GM18951 (cell line): ENCODE measurements at regions not wholly inside any gene's neighbourhood (a gene's known extent, or its start where the extent isn't known, plus 50 kb on each side); places are given as distances from the start of the nearest gene placed in this dataset.
"Not testable (repeated sequence)": the region's sequence is repeated elsewhere in the genome, so short reads cannot be mapped to it uniquely, and the experiment has no call there.

Experiments
- POLR2A ChIP-seq: IDR thresholded peaks from 4 replicates; pipeline ENCODE4 v1.6.1; 2011; ENCODE audit warnings: mild to moderate bottlenecking; ENCODE audit not compliant: insufficient read length, insufficient read depth; ENCODE audit errors: extremely low read depth
- in situ Hi-C: fragments of 300-500 bp; cut with MboI; formaldehyde crosslinking; loops from one replicate; pipeline ENCODE4 v1.12.0; 2022; ENCODE audit warnings: low sequenced_read_pairs, mixed read lengths, inconsistent platforms; ENCODE audit not compliant: unreplicated experiment

DNA sequence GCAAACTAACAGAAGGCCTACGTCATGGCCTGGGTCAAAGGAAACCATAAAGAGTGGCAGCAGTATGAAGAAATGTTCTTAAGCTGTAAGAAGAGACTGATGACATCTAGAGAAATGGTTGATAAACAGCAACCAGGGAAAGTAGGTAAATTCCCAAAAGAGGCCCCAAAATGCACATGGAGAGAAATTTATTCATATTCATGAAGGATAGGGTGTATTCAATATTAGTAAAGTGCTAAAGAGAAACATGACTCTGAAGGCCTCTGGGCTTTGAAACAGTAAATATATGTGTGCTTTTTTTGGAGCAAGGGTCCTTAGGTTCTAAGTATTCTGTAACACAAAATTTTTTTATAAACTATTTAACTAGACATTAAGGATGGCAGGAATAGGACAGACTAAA lies 149.7 kb upstream of the GRIA1 start:
- in situ Hi-C loops = no loop called here
- no peak for TF ChIP-seq POLR2A

DNA sequence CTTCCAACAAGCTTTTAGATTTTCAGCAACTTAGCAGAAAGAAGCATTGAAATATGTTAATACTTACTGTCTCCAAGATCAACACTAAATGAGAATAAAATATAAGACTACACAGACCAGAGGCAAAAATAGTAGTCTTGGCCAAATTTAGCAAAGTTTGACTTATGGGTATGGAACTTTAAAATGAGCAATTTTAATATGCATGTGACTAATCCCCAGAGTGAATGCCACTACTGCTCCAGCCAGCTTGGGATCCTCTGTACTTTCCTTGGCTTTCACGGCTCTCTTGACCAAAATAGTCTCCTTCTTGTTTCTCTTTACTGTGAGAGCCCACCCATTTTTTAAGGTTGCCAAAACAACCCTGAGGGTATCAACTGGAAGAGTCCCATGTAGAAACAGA lies 148.0 kb upstream of the GRIA1 start:
- no peak for TF ChIP-seq POLR2A
- in situ Hi-C loops = no loop called here

DNA sequence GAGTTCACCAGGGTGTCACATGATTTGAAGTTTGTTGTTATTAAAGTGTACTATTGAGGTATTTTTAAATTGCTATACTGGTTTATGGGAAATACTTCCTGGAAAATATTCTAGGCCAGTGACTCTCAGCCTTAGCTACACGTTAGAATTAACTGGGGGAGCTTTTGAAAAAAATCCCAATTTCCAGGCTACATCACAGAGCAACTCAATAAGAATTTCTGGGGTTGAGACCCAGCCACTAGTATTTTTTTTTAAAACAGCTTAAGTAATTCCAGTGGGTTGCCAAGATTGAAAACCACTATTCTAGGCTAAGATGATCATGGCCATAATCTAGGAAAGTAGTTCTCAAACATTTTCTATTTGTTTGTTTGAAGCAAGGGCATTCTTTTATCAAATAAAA lies 142.9 kb upstream of the GRIA1 start:
- no peak for TF ChIP-seq POLR2A

DNA sequence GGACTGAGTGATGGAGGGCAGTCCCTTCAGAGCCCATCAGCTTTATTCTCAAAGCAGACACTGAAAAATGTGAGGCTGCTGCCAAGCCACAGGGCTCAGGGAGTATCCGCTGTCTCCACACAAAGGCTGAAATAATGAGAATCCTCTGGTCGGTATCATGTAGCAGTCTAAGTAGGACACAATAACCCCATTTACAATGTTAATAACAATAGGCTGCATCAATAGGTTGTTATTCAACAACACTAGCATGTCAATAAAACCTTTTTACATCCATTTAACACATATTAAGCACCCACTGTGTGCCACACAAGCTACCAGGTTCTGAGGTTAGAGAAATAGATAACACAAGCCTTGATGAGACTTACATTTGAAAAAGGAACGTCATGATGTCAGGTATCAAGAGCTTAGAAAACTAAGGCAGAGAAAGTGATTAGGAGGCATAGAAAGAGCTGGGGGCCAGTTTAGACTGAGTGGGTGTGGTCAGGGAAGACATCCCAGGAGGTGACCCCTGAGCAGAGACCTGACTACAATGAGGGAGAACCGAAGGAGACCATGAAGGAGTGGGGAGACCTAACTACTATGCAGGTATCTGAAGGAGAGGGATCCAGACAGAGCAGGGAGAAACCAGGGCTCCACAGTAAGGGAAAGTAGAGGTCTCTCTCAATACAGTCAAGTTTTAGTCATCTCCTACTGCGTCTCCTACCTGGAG lies 140.1 kb upstream of the GRIA1 start:
- TF ChIP-seq POLR2A = no peak
- in situ Hi-C loops = no loop called here

More for the DNA sequence above, 142.9 kb upstream of the GRIA1 start:
- in situ Hi-C loops = no loop called here

DNA sequence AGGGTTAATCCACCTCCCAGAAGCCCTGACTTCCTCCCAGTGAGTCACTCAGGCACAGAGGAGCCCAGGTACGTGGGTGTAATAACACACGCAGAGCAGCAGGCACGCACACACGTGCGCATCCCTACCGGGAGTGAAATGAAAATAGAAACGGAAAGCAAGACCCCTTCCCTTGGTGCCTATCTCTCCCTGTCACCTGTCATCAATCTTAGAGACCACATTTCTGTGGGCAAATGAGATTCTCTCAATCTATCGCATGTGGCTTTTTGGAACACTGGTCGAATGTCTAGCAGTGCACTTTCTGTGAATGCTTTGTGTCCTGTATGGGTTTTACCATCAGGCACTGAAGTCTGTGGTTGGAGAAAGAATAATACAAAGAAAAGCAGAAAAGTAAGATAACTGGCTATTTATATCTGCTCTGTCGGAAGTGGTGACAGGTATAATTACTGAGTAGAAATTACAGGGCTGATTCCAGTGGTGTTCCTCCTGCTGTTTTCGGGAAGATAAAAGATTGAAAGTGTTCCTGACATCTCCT lies 137.7 kb upstream of the GRIA1 start:
- in situ Hi-C loops = no loop called here
- TF ChIP-seq POLR2A = no peak

DNA sequence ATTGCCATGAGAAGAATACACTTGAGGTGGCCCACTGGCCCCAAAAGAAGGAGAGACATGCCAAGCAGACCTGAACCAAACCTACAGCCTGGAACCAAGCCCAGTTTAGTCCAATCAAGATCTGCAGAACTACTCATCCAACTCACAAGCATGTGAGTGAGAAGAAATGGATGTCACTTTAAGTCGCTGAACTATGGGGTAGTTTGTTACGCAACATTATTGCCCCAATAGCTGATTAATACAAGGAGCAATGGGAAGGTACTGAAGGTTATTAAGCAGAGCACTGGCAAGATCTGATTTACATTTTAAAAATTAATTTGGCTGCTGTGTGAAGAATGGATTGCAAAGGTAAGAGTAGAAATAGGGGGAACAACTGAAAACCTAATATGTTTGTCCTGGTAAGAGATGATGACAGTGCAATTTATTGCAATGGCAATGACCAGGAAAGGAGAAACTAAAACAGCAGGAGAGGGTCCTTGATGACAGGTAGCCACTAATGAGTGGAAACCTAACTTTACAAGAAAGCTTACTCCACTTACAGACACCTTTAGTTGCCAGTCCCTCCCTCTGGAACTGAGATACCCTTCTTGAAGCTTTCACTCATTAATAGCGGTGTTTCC lies 132.9 kb upstream of the GRIA1 start:
- no peak for TF ChIP-seq POLR2A
- in situ Hi-C loops = no loop called here

DNA sequence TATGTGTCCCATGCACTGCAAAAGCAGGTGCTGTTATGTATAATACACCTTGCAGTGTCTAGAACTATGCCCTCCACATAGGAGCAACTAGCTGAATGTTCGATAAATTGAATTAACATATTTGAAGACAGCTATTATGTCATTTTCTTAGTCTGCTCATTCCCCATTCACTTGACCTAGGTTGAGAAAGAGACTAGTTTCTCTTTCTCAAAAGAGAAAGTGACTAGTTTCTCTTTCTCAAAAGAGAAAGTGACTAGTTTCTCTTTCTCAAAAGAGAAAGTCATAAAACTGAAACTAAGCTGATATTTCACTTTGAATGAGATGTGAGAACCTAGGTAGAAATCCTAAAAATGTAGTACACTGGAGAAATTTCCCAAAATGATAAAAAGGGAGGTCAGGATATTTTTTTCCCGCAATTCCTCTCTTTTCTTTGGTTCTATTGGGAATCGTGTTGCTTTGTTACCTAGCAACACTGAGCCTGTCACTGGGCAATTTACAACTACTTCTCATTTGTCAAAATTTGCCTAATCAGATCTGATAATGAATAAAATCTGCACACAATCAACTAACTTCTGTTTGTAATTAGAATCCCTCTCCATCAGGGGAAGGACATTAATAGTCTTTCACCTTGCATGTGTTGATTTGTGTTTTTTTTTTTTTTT lies 132.0 kb upstream of the GRIA1 start:
- no peak for TF ChIP-seq POLR2A
- in situ Hi-C loops = no loop called here

DNA sequence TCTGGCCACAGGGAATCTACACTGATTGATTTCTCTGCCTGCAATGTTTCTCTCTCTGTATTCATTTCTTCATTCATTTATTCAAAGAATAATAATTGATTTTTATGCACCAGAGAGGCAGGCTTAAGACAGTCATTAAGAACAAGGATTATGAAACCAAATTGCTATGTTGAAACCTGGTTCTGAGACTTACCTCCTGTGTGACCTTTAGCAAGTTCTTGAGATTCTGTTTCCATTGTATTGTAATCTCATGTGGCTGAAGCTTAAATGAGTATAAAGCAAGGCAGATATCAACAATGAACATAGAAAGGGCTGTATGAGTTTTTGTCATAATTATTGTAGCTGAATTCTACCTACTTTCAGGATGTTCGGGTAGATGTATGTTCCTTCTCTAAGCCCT lies 129.6 kb upstream of the GRIA1 start:
- no peak for TF ChIP-seq POLR2A
- in situ Hi-C loops = no loop called here

DNA sequence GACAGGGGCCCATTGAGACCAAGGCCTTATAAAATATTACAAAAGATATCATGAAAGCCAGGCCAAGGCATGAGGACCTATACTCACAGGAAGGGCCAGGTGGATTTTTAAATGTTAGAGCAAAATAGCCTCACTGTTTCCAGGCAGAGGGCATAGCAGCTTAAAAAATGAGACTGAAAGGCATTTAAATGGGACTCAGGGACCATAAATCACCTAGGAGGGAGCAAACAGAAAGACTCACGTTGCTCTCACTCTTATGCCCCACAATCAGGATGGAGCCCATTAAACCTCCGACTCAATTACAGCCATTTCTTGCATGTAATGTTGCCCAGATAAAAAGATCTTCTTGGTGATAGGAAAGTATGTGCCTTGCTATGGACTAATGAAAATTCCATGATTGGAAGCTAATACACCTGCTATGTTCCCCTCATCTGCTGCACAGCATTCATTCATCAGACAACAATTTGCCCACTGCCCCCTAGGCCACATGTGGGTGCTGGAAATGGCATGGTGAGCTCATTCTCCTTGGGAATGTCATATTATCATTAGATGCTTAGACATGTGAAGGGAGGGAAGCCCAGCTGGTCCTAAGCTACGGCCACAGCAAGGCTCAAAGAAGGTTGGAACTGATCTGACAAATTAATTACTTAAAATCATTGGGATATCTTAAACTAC lies 128.6 kb upstream of the GRIA1 start:
- in situ Hi-C loops = no loop called here
- TF ChIP-seq POLR2A = no peak

DNA sequence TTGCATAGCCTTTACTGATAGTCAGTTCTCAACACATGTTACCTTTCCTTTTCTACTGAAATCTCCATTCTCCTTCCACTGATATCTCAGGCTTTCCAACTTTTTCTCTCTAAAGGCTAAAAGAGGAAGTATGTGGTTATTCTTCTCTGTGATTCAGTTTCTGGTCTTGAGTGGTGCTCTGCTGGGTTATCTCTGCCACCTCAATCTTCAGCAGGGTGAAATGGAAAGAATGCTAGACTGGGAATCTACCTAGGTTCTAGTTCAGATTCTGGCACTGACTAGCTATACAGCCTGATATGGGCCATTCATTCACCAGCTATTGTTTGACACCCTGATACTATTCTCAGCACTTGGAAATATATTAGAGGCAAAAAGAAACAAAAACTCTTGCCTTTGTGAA lies 124.9 kb upstream of the GRIA1 start:
- TF ChIP-seq POLR2A = no peak
- in situ Hi-C loops = no loop called here

DNA sequence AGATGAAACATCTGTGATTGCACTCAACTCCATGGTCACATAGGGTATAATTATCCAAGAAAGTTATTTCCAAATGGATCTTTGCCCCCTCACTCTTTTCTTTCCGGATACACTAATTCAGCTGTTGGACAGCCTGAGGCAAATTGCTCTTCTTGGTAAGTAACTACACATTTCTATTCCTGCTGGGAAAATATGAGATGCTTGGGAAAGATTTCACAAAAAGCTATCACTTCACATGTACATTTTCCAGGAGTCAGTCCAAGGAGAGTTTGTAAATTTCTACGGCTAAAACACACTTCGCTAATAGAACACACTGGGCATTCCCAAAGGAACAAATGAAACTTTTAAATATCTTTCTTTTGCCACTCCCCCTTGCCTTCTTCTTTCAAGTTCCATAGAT lies 123.0 kb upstream of the GRIA1 start:
- no peak for TF ChIP-seq POLR2A
- in situ Hi-C loops = no loop called here

DNA sequence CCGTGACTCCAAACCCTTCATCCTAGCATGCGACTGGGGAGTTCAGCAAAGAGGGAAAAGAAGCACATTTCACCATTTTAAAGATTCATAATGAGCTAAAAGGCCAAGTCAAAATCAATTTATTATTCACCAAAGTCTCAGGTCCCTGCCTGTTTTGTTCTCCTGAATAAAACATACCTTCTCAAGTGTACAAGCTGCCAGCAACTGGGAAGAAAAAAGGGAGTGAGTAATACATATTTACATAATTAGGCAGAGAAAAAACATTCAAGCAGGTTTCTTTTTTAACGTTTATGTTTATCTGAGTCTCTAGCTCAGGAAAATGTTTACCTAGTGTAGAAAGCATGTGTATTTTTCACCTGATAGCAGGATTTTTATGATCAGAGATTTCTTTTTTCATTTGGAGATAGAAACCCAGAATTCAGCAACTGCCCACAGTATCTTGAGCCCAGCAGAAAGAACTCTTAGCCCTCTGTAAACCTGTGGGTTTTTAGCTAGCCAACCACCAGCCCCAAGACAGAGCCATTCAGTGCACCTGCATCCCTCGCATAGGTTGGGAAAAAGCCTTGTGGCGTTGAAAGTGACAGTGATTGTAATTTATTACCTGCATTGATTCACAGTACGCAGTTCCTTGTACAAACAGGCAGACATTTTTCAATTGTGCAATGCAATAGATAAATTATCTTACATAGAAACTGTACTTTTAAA lies 117.9 kb upstream of the GRIA1 start:
- in situ Hi-C loops = no loop called here
- no peak for TF ChIP-seq POLR2A

DNA sequence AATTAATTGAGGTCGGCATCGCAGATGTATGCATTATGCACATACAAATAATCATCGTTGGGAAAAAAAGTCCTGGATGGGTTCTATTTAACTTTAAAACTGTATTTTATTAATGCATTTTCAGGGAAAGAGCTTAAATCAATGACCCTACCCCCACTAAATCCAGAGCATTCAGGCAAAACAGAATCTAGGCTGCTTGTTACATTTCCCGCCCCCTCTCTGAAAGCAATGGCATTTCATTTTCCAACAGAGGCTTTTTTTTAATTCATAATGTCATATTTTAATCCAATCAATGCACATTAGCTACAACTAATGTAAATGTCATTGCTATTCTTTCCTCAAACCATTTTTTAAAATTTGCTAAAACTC lies 117.4 kb upstream of the GRIA1 start:
- no peak for TF ChIP-seq POLR2A
- in situ Hi-C loops = no loop called here

DNA sequence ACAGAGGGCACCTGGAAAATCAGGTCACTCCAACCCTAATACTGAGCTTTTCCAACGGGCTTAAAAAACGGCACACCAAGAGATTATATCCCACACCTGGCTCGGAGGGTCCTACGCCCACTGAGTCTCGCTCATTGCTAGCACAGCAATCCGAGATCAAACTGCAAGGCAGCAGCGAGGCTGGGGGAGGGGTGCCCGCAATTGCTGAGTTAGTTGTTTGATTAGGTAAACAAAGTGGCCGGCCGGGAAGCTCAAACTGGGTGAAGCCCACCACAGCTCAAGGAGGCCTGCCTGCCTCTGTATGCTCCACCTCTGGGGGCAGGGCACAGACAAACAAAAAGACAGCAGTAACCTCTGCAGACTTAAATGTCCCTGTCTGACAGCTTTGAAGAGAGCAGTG lies 108.8 kb upstream of the GRIA1 start:
- in situ Hi-C loops = not testable (repeated sequence)
